Fibroblast of lung (primary cell): ENCODE measurements at regions not wholly inside any gene's neighbourhood (a gene's known extent, or its start where the extent isn't known, plus 50 kb on each side); places are given as distances from the start of the nearest gene placed in this dataset.

ENCODE experiments used
- CTCF ChIP-seq, 2 donors: IDR thresholded peaks in 1 of 2; conservative IDR thresholded peaks in 1 of 2; 1 replicate in 1 of 2; 2 replicates in 1 of 2; pipeline ENCODE4 v1.5.1; 2011 to 2012; ENCODE audit warnings: low read length in 2 of 2, control low read depth in 1 of 2, inconsistent platforms in 1 of 2, low read depth in 1 of 2, mild to moderate bottlenecking in 1 of 2
- EZH2 ChIP-seq: IDR thresholded peaks from 2 replicates; pipeline ENCODE4 v1.5.1; 2012; ENCODE audit warnings: low read length, control low read depth, mild to moderate bottlenecking; ENCODE audit errors: missing control alignments

GRCh38 chrX:40406330-40406859, 174.4 kb upstream of the ATP6AP2 start:
- no peak for TF ChIP-seq CTCF (conservative IDR thresholded peaks at IDR 0.05 in 1 of 2, IDR thresholded peaks at IDR 0.05 in 1 of 2; ENCODE audit: low read depth in 1 of 2, low read length in 2 of 2)
- TF ChIP-seq EZH2, result no peak
